ENCODE measurements at regions not wholly inside any gene's neighbourhood (a gene's known extent, or its start where the extent isn't known, plus 50 kb on each side); places are given as distances from the start of the nearest gene placed in this dataset.

GRCh38 chr21:20292280-20292679 lies 705.9 kb upstream of the NCAM2 start:
- no peak for TF ChIP-seq CTCF (conservative IDR thresholded peaks at IDR 0.05; ENCODE audit: low read length)
- no peak for TF ChIP-seq EZH2phosphoT487 (IDR thresholded peaks at IDR 0.05; ENCODE audit: borderline replicate concordance, low read depth, low read length)

All from OCI-LY7 (cell line).